AG09319 (cell line): ENCODE measurements at regions not wholly inside any gene's neighbourhood (a gene's known extent, or its start where the extent isn't known, plus 50 kb on each side); places are given as distances from the start of the nearest gene placed in this dataset.

Source experiments
- DNase-seq: peaks from one replicate; pipeline ENCODE4 v3.0.0-alpha.2; 2010; ENCODE audit warnings: low read depth; ENCODE audit errors: extremely low read depth
- CTCF ChIP-seq: IDR thresholded peaks from 2 replicates; pipeline ENCODE4 v1.5.1; 2011; ENCODE audit warnings: low read depth, mild to moderate bottlenecking, inconsistent platforms, low read length, moderate library complexity

GRCh38 chr5:4413996-4414395, 726.1 kb upstream of the ADAMTS16 start:
- DNase-seq = no peak
- no peak for TF ChIP-seq CTCF

GRCh38 chr5:4418084-4418483, 722.0 kb upstream of the ADAMTS16 start:
- TF ChIP-seq CTCF = no peak
- no peak for DNase-seq

- DNase-seq = no peak
- no peak for TF ChIP-seq CTCF
These were observed 720.8 kb upstream of the ADAMTS16 start for GRCh38 chr5:4419281-4419680.

- no peak for DNase-seq
- TF ChIP-seq CTCF = no peak
These were observed 720.0 kb upstream of the ADAMTS16 start for GRCh38 chr5:4420177-4420576.

GRCh38 chr5:4420681-4421080, 719.4 kb upstream of the ADAMTS16 start:
- TF ChIP-seq CTCF = no peak
- no peak for DNase-seq

GRCh38 chr5:4422247-4422646, 717.9 kb upstream of the ADAMTS16 start:
- no peak for DNase-seq
- TF ChIP-seq CTCF = no peak

- no peak for DNase-seq
- no peak for TF ChIP-seq CTCF
These were observed 715.2 kb upstream of the ADAMTS16 start for GRCh38 chr5:4424895-4425294.

- no peak for TF ChIP-seq CTCF
- DNase-seq = no peak
These were observed 699.6 kb upstream of the ADAMTS16 start for GRCh38 chr5:4440536-4440935.
